GM12864 (cell line): ENCODE measurements at regions not wholly inside any gene's neighbourhood (a gene's known extent, or its start where the extent isn't known, plus 50 kb on each side); places are given as distances from the start of the nearest gene placed in this dataset.

Experiments used
- DNase-seq: peaks from one replicate; pipeline ENCODE4 v3.0.0-alpha.2; 2011; ENCODE audit warnings: low read depth
- H3K4me3 ChIP-seq: 2 replicates; pipeline ENCODE4 v1.5.1; 2011; ENCODE audit warnings: mild to moderate bottlenecking, low read depth, low read length, control low read depth
- CTCF ChIP-seq: IDR thresholded peaks from 2 replicates; pipeline ENCODE4 v1.5.1; 2011; ENCODE audit warnings: low read depth, mild to moderate bottlenecking, moderate library complexity, low read length, control low read depth, inconsistent platforms; ENCODE audit errors: missing control alignments

GRCh38 chr10:3357737-3358136 lies 185.2 kb upstream of the PITRM1 start:
- TF ChIP-seq CTCF: no peak
- no peak overlapping the region for H3K4me3 ChIP-seq
- no peak for DNase-seq

- no peak for TF ChIP-seq CTCF
- DNase-seq: no peak
These were observed 183.0 kb upstream of the PITRM1 start for GRCh38 chr10:3355536-3355935.

GRCh38 chr10:3354174-3354900 lies 181.8 kb upstream of the PITRM1 start:
- H3K4me3 ChIP-seq: no peak overlapping the region
- no peak for TF ChIP-seq CTCF
- DNase-seq: no peak

More at GRCh38 chr10:3355536-3355935, 183.0 kb upstream of the PITRM1 start:
- H3K4me3 ChIP-seq: no peak overlapping the region

GRCh38 chr10:3353235-3353634 lies 180.7 kb upstream of the PITRM1 start:
- no peak overlapping the region for H3K4me3 ChIP-seq
- DNase-seq: no peak
- TF ChIP-seq CTCF: no peak

- H3K4me3 ChIP-seq: no peak overlapping the region
- DNase-seq: no peak
These were observed 178.2 kb upstream of the PITRM1 start for GRCh38 chr10:3350617-3351258.

GRCh38 chr10:3350205-3350604 lies 177.6 kb upstream of the PITRM1 start:
- H3K4me3 ChIP-seq: no peak overlapping the region
- no peak for TF ChIP-seq CTCF
- DNase-seq: no peak

More at GRCh38 chr10:3350617-3351258, 178.2 kb upstream of the PITRM1 start:
- no peak for TF ChIP-seq CTCF

GRCh38 chr10:3348564-3348963 lies 176.0 kb upstream of the PITRM1 start:
- TF ChIP-seq CTCF: no peak
- no peak for DNase-seq
- H3K4me3 ChIP-seq: no peak overlapping the region
